Upper lobe of left lung (tissue), 6 donors: ENCODE measurements at regions not wholly inside any gene's neighbourhood (a gene's known extent, or its start where the extent isn't known, plus 50 kb on each side); places are given as distances from the start of the nearest gene placed in this dataset.

Experiments used
- ATAC-seq, 2 donors: fragments of 200-7000 bp; cut with Tn5 transposase; one replicate each; pipeline ENCODE4 v1.9.1; 2022; ENCODE audit warnings: mild to moderate bottlenecking in 2 of 2, moderate library complexity in 2 of 2; ENCODE audit not compliant: low FRiP score in 2 of 2
- DNase-seq, 2 donors: peaks; one replicate each; pipeline ENCODE4 v3.0.0-alpha.2; 2019 to 2020
- H3K27ac ChIP-seq, 4 donors: fragments of 200-600 bp; sonication (generic); one replicate each; pipeline ENCODE4 v1.5.1; 2016 to 2019
- H3K27me3 ChIP-seq, 4 donors: fragments of 200-600 bp; sonication (generic); one replicate each; pipeline ENCODE4 v1.5.1; 2017 to 2019
- H3K36me3 ChIP-seq, 4 donors: fragments of 200-600 bp; sonication (generic); one replicate each; pipeline ENCODE4 v1.5.1; 2016 to 2019
- H3K4me1 ChIP-seq, 4 donors: fragments of 200-600 bp; sonication (generic); one replicate each; pipeline ENCODE4 v1.5.1; 2018 to 2019
- H3K4me3 ChIP-seq, 4 donors: fragments of 200-600 bp; sonication (generic); one replicate each; pipeline ENCODE4 v1.5.1; 2017 to 2019; ENCODE audit warnings: mild to moderate bottlenecking in 2 of 4, moderate library complexity in 1 of 4
- H3K9me3 ChIP-seq, 4 donors: fragments of 200-600 bp; sonication (generic); one replicate each; pipeline ENCODE4 v1.5.1; 2018 to 2019
- EP300 ChIP-seq, 4 donors: sonication (generic); formaldehyde crosslinking; IDR thresholded peaks; one replicate each; pipeline ENCODE4 v1.5.1; 2017; ENCODE audit warnings: antibody characterized with exemption in 4 of 4, control low read depth in 2 of 4
- POLR2A ChIP-seq, 4 donors: fragments of 450-650 bp; IDR thresholded peaks; one replicate each; pipeline ENCODE4 v1.5.1; 2016 to 2017; ENCODE audit warnings: antibody characterized with exemption in 4 of 4, mild to moderate bottlenecking in 2 of 4
- POLR2AphosphoS5 ChIP-seq, 2 donors: sonication (generic); formaldehyde crosslinking; IDR thresholded peaks; one replicate each; pipeline ENCODE4 v1.5.1; 2017; ENCODE audit warnings: antibody characterized with exemption in 2 of 2
- WGBS, 2 donors: methylation state at CpG; one replicate each; pipeline ENCODE4 v1.1.5; 2017 to 2018; 5-methylcytosine and 5-hydroxymethylcytosine counted together
- TF ChIP-seq, protein P1 (sequence below), 6 experiments: fragments of 450-650 bp in 4 of 6; fragments of 200-600 bp in 2 of 6; sonication (generic) in 2 of 6; IDR thresholded peaks; one replicate each; pipeline ENCODE4 v1.5.1; 2016 to 2019; ENCODE audit warnings: antibody characterized with exemption in 6 of 6
- donor health status: DM: no; HTN: no; CAD: no; lungs with moderate emphysema.
- donor health status: DM: no; HTN: yes; CAD: no; lungs with severe emphysema.

GRCh38 chr2:17093712-17094111, 424.5 kb downstream of the RAD51AP2 start:
- Histone ChIP-seq H3K27me3 (no peaks in the 10 kb centered on the region), H3K36me3 (no peaks in the 10 kb centered on the region), H3K27ac (no peak overlapping the region), H3K4me3 (no peak overlapping the region), H3K4me1 (no peaks in the 10 kb centered on the region), H3K9me3 (no peaks in the 10 kb centered on the region)
- ATAC-seq (no peak), DNase-seq (no peak)
- 79 to 84% methylated on average over 1 of the region's 1 CpG for WGBS, 2 donors
- TF ChIP-seq, protein P1, sequence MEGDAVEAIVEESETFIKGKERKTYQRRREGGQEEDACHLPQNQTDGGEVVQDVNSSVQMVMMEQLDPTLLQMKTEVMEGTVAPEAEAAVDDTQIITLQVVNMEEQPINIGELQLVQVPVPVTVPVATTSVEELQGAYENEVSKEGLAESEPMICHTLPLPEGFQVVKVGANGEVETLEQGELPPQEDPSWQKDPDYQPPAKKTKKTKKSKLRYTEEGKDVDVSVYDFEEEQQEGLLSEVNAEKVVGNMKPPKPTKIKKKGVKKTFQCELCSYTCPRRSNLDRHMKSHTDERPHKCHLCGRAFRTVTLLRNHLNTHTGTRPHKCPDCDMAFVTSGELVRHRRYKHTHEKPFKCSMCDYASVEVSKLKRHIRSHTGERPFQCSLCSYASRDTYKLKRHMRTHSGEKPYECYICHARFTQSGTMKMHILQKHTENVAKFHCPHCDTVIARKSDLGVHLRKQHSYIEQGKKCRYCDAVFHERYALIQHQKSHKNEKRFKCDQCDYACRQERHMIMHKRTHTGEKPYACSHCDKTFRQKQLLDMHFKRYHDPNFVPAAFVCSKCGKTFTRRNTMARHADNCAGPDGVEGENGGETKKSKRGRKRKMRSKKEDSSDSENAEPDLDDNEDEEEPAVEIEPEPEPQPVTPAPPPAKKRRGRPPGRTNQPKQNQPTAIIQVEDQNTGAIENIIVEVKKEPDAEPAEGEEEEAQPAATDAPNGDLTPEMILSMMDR (IDR thresholded peaks at IDR 0.05), result no peak
- no peak for TF ChIP-seq POLR2A (IDR thresholded peaks at IDR 0.05)
- TF ChIP-seq POLR2AphosphoS5 (IDR thresholded peaks at IDR 0.05), result no peak
- TF ChIP-seq EP300 (IDR thresholded peaks at IDR 0.05), result no peak

GRCh38 chr2:17086990-17087389, 421.4 kb upstream of the CYRIA start:
- ATAC-seq (no peak), DNase-seq (no peak)
- Histone ChIP-seq H3K36me3 (no peaks in the 10 kb centered on the region), H3K4me1 (peaks cover 0 to 3% (median 0%) of the 10 kb centered on the region in 4 donors), H3K4me3 (no peak overlapping the region), H3K9me3 (no peaks in the 10 kb centered on the region), H3K27me3 (no peaks in the 10 kb centered on the region), H3K27ac (no peak overlapping the region)
- TF ChIP-seq, protein P1 (IDR thresholded peaks at IDR 0.05), result no peak
- TF ChIP-seq POLR2AphosphoS5 (IDR thresholded peaks at IDR 0.05) (no peak), EP300 (IDR thresholded peaks at IDR 0.05) (no peak), POLR2A (IDR thresholded peaks at IDR 0.05) (no peak)
- 54 to 56% methylated on average over 1 of the region's 1 CpG for WGBS, 2 donors

DNA sequence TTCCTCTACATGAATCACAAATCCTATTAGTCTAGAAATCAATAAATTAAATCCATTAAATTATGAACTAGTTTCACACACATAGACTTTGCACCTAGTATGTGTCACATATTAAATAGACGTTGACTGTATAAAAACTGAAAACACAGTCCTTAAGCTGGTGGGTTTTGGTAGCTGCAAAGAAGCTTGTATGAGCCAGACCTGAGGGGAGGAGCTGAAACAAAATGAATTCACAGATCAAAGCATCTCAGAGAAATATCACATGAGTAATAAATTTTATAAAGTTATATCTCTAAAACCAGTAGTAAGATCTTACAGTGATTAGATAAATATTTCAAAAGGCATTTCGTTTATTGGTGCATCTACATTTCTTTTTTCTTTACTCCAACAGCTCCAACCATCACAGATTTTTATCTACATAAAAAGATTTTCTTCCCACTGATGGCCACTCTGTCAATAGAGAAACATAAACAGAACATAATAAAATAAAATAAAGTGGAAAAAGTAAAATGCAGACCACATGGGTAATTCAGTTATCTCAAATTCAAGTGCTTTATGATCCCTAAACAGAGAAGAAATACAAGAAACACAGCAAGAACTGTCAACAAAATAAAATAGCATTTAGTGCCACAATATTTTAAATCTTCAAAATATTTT, 420.0 kb upstream of the CYRIA start:
- no peak for DNase-seq
- Histone ChIP-seq H3K9me3 (no peaks in the 10 kb centered on the region), H3K27me3 (no peaks in the 10 kb centered on the region), H3K4me3 (no peak overlapping the region), H3K4me1 (peaks cover 0 to 3% (median 0%) of the 10 kb centered on the region in 4 donors), H3K36me3 (no peaks in the 10 kb centered on the region), H3K27ac (no peak overlapping the region)
- no peak for ATAC-seq
- TF ChIP-seq EP300 (IDR thresholded peaks at IDR 0.05) (no peak), POLR2A (IDR thresholded peaks at IDR 0.05) (no peak), POLR2AphosphoS5 (IDR thresholded peaks at IDR 0.05) (no peak)
- TF ChIP-seq, protein P1 (IDR thresholded peaks at IDR 0.05), result no peak
- WGBS, 2 donors, result 53 to 62% methylated on average over 2 of the region's 2 CpGs

DNA sequence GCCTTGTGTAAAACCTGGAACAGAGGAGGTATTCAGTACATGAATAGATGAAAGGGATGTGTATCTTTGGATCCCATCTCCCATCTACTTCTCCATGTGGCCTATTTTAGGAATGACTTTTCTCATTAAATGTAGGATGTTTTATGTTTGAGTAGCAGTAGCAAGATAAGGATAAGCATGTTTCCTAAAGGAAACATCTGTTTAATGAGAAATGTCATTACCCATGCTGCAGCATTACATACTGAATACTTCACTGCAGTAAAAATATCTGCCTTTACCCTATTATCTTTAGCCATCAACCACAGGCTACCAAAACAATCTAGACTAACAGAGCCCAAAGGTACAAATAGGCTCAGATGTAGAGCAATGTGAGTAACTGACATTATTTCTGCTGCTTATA, 419.2 kb upstream of the CYRIA start:
- H3K27ac ChIP-seq, result no peak overlapping the region
- H3K27me3 ChIP-seq, result no peaks in the 10 kb centered on the region
- peaks cover 0 to 3% (median 0%) of the 10 kb centered on the region in 4 donors for H3K4me1 ChIP-seq
- ATAC-seq, result no peak
- no peak for DNase-seq
- TF ChIP-seq POLR2A (IDR thresholded peaks at IDR 0.05), result no peak
- TF ChIP-seq EP300 (IDR thresholded peaks at IDR 0.05), result no peak
- TF ChIP-seq, protein P1 (IDR thresholded peaks at IDR 0.05), result no peak
- no peak for TF ChIP-seq POLR2AphosphoS5 (IDR thresholded peaks at IDR 0.05)
- no peak overlapping the region for H3K4me3 ChIP-seq
- H3K9me3 ChIP-seq, result no peaks in the 10 kb centered on the region
- no peaks in the 10 kb centered on the region for H3K36me3 ChIP-seq

- 39 to 53% methylated on average over 1 of the region's 1 CpG for WGBS, 2 donors
- Histone ChIP-seq H3K9me3 (peaks cover 0 to 8% (median 4%) of the 10 kb centered on the region in 4 donors), H3K27me3 (no peaks in the 10 kb centered on the region)
Measured at GRCh38 chr2:17083902-17084301, 418.3 kb upstream of the CYRIA start.

More at GRCh38 chr2:17083902-17084301, 418.3 kb upstream of the CYRIA start:
- Histone ChIP-seq H3K27ac (no peak overlapping the region), H3K4me3 (no peak overlapping the region), H3K4me1 (peaks cover 0 to 3% (median 0%) of the 10 kb centered on the region in 4 donors), H3K36me3 (no peaks in the 10 kb centered on the region)
- DNase-seq (no peak), ATAC-seq (no peak)
- TF ChIP-seq POLR2A (IDR thresholded peaks at IDR 0.05), result no peak
- TF ChIP-seq, protein P1 (IDR thresholded peaks at IDR 0.05), result no peak
- no peak for TF ChIP-seq EP300 (IDR thresholded peaks at IDR 0.05)
- TF ChIP-seq POLR2AphosphoS5 (IDR thresholded peaks at IDR 0.05), result no peak
